Anterior cingulate cortex (tissue), 58 donors: ENCODE measurements at regions not wholly inside any gene's neighbourhood (a gene's known extent, or its start where the extent isn't known, plus 50 kb on each side); places are given as distances from the start of the nearest gene placed in this dataset.

Experiments
- DNase-seq, 58 donors: peaks; one replicate each; lab custom pipeline; 2025; lab: John Stamatoyannopoulos, UW

- no peak for DNase-seq
These were observed 201.2 kb downstream of the FOXA2 start for GRCh38 chr20:22383156-22383555.

- DNase-seq, result no peak
These were observed 201.6 kb downstream of the FOXA2 start for GRCh38 chr20:22382742-22383141.

- no peak for DNase-seq
These were observed 202.5 kb downstream of the FOXA2 start for GRCh38 chr20:22381812-22382416.

- no peak for DNase-seq
These were observed 204.9 kb downstream of the FOXA2 start for GRCh38 chr20:22379472-22379871.

GRCh38 chr20:22374678-22375590 is 209.4 kb downstream of the FOXA2 start:
- DNase-seq, result no peak

- no peak for DNase-seq
These were observed 210.3 kb downstream of the FOXA2 start for GRCh38 chr20:22374066-22374465.

GRCh38 chr20:22373164-22373895 is 211.0 kb downstream of the FOXA2 start:
- DNase-seq, result no peak

- DNase-seq, result no peak
These were observed 212.5 kb downstream of the FOXA2 start for GRCh38 chr20:22371843-22372242.

GRCh38 chr20:22370137-22370536 is 214.2 kb downstream of the FOXA2 start:
- DNase-seq, result no peak

- DNase-seq, result no peak
These were observed 215.3 kb downstream of the FOXA2 start for GRCh38 chr20:22369100-22369499.

GRCh38 chr20:22368235-22368634 is 216.1 kb downstream of the FOXA2 start:
- no peak for DNase-seq

GRCh38 chr20:22366631-22367030 is 217.7 kb downstream of the FOXA2 start:
- DNase-seq, result no peak

- DNase-seq, result no peak
These were observed 229.7 kb downstream of the FOXA2 start for GRCh38 chr20:22354647-22355046.

- no peak for DNase-seq
These were observed 230.8 kb downstream of the FOXA2 start for GRCh38 chr20:22353586-22353985.

- DNase-seq, result no peak
These were observed 232.4 kb downstream of the FOXA2 start for GRCh38 chr20:22352019-22352418.

GRCh38 chr20:22350624-22351023 is 233.7 kb downstream of the FOXA2 start:
- no peak for DNase-seq

GRCh38 chr20:22348010-22348409 is 236.4 kb downstream of the FOXA2 start:
- DNase-seq, result no peak

- no peak for DNase-seq
These were observed 237.7 kb downstream of the FOXA2 start for GRCh38 chr20:22346716-22347115.

- no peak for DNase-seq
These were observed 240.8 kb downstream of the FOXA2 start for GRCh38 chr20:22343612-22344011.

- DNase-seq, result no peak
These were observed 242.0 kb downstream of the FOXA2 start for GRCh38 chr20:22342410-22342809.

GRCh38 chr20:22341508-22341907 is 242.9 kb downstream of the FOXA2 start:
- DNase-seq, result no peak
